Hepatocyte (in vitro differentiated cells): ENCODE measurements at regions not wholly inside any gene's neighbourhood (a gene's known extent, or its start where the extent isn't known, plus 50 kb on each side); places are given as distances from the start of the nearest gene placed in this dataset.

Experiments used
- DNase-seq: peaks from one replicate; pipeline ENCODE4 v3.0.0-alpha.2; 2016; ENCODE audit warnings: low spot score
- H2AFZ ChIP-seq: fragments of 200-600 bp; sonication (generic); 2 replicates; pipeline ENCODE4 v1.6.0; 2016; ENCODE audit warnings: antibody characterized with exemption, mild to moderate bottlenecking
- H3K27ac ChIP-seq: fragments of 200-600 bp; sonication (generic); 2 replicates; pipeline ENCODE4 v1.5.1; 2016; ENCODE audit warnings: mild to moderate bottlenecking
- H3K27me3 ChIP-seq: fragments of 200-600 bp; sonication (generic); 2 replicates; pipeline ENCODE4 v1.6.1; 2016
- H3K36me3 ChIP-seq: fragments of 200-600 bp; sonication (generic); replicated peaks from 2 replicates; pipeline ENCODE4 v1.5.1; 2016; ENCODE audit warnings: low read depth; ENCODE audit not compliant: insufficient read depth
- H3K4me1 ChIP-seq: fragments of 200-600 bp; sonication (generic); 2 replicates; pipeline ENCODE4 v1.5.1; 2016; ENCODE audit warnings: mild to moderate bottlenecking, moderate library complexity; ENCODE audit not compliant: insufficient read depth
- H3K4me2 ChIP-seq: fragments of 200-600 bp; sonication (generic); 2 replicates; pipeline ENCODE4 v1.6.0; 2016
- H3K4me3 ChIP-seq: fragments of 200-600 bp; sonication (generic); 2 replicates; pipeline ENCODE4 v1.5.1; 2016; ENCODE audit warnings: mild to moderate bottlenecking
- H3K79me2 ChIP-seq: fragments of 200-600 bp; sonication (generic); 2 replicates; pipeline ENCODE4 v1.6.0; 2017; ENCODE audit warnings: mild to moderate bottlenecking
- H3K9me2 ChIP-seq: fragments of 200-600 bp; sonication (generic); replicated peaks from 2 replicates; pipeline ENCODE4 v1.6.0; 2017; ENCODE audit warnings: mild to moderate bottlenecking; ENCODE audit not compliant: insufficient read depth
- H3K9me3 ChIP-seq: fragments of 200-600 bp; sonication (generic); 2 replicates; pipeline ENCODE4 v1.5.1; 2016; ENCODE audit warnings: low read depth, mild to moderate bottlenecking
- H4K20me1 ChIP-seq: fragments of 200-600 bp; sonication (generic); 2 replicates; pipeline ENCODE4 v1.6.0; 2016; ENCODE audit warnings: mild to moderate bottlenecking; ENCODE audit not compliant: insufficient read depth, poor library complexity, severe bottlenecking
- CTCF ChIP-seq: fragments of 200-600 bp; sonication (generic); IDR thresholded peaks from 2 replicates; pipeline ENCODE4 v1.5.1; 2016; ENCODE audit warnings: antibody characterized with exemption, mild to moderate bottlenecking; ENCODE audit not compliant: poor library complexity
- EZH2 ChIP-seq: fragments of 200-600 bp; sonication (generic); IDR thresholded peaks from 2 replicates; pipeline ENCODE4 v1.6.1; 2016; ENCODE audit warnings: antibody characterized with exemption, mild to moderate bottlenecking, borderline replicate concordance
- EZH2phosphoT487 ChIP-seq: fragments of 200-600 bp; sonication (generic); IDR thresholded peaks from one replicate; pipeline ENCODE4 v1.6.1; 2018; ENCODE audit warnings: antibody characterized with exemption, mild to moderate bottlenecking, low read depth, moderate library complexity; ENCODE audit not compliant: unreplicated experiment, severe bottlenecking
- WGBS: methylation state at CpG from one replicate; pipeline ENCODE4 v1.1.6; 2016; ENCODE audit warnings: low lambda C conversion rate; ENCODE audit errors: missing lambda C conversion rate; 5-methylcytosine and 5-hydroxymethylcytosine counted together

- Histone ChIP-seq H3K4me1 (peaks cover 30% of the 10 kb centered on the region), H3K36me3 (no peaks in the 10 kb centered on the region), H2AFZ (no peak overlapping the region), H3K9me3 (no peaks in the 10 kb centered on the region), H3K9me2 (no peaks in the 10 kb centered on the region), H4K20me1 (no peaks in the 10 kb centered on the region), H3K27ac (no peak overlapping the region), H3K4me3 (no peak overlapping the region), H3K4me2 (no peak overlapping the region), H3K79me2 (no peaks in the 10 kb centered on the region), H3K27me3 (no peaks in the 10 kb centered on the region)
- no peak for TF ChIP-seq EZH2phosphoT487
- no peak for DNase-seq
- WGBS, result 100% methylated on average over 3 of the region's 3 CpGs
Observed at GRCh38 chr10:78264361-78264760, 230.7 kb downstream of the RPS24 start.

DNA sequence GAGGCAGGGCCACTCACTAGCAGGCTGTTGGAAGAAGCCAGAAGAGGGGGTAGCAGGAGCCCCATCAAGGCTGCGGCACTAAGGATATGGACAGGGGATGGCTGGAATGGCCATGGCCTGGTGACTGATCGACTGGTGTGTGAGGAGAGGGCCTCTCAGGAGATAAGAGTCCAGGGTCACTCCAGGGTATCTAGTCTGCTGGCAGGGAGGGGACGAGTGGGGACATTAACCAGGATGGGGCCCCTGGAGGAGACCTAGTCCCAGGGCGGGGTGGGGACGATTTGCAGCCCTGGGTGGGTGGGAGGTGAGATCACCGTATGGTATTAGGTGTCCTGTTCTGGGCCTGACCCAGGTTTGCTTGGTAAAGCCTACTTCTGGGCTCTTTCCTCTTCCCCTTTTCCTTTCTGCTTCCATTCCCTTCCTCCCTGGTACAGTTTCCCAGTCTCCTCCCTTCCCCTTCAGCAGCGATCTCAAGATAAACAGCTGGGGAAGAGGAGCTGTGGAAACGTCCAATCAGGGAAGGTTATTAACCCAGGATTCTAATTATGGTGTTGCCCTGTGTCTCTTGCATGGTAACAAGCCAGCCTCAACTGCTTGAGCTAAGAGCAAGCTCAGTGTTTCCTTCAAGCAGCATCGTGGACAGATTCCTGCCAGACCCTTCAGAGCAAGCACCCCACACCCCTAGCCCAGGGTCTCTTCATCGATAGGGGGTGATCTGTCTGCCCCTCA is 233.2 kb downstream of the RPS24 start:
- no peaks in the 10 kb centered on the region for H3K79me2 ChIP-seq
- H3K9me3 ChIP-seq, result no peaks in the 10 kb centered on the region
- H3K27ac ChIP-seq, result no peak overlapping the region
- no peaks in the 10 kb centered on the region for H3K27me3 ChIP-seq
- peaks cover 12% of the 10 kb centered on the region for H3K4me1 ChIP-seq
- 48% methylated on average over 7 of the region's 10 CpGs for WGBS
- no peaks in the 10 kb centered on the region for H4K20me1 ChIP-seq
- no peaks in the 10 kb centered on the region for H3K9me2 ChIP-seq
- H2AFZ ChIP-seq, result no peak overlapping the region
- no peak for DNase-seq
- H3K4me2 ChIP-seq, result no peak overlapping the region
- H3K36me3 ChIP-seq, result no peaks in the 10 kb centered on the region
- no peak for TF ChIP-seq EZH2phosphoT487
- no peak for TF ChIP-seq EZH2
- no peak for TF ChIP-seq CTCF
- no peak overlapping the region for H3K4me3 ChIP-seq

- no peaks in the 10 kb centered on the region for H3K9me3 ChIP-seq
- H3K4me1 ChIP-seq, result peaks cover 12% of the 10 kb centered on the region
- peak; percentile 30 for DNase-seq
- no peak for TF ChIP-seq CTCF
- no peak for TF ChIP-seq EZH2
- no peak for TF ChIP-seq EZH2phosphoT487
- H3K27me3 ChIP-seq, result no peaks in the 10 kb centered on the region
- H3K27ac ChIP-seq, result no peak overlapping the region
- H3K4me3 ChIP-seq, result no peak overlapping the region
- 64% methylated on average over 3 of the region's 3 CpGs for WGBS
- no peak overlapping the region for H3K4me2 ChIP-seq
- no peak overlapping the region for H2AFZ ChIP-seq
- no peaks in the 10 kb centered on the region for H3K36me3 ChIP-seq
- no peaks in the 10 kb centered on the region for H3K79me2 ChIP-seq
- no peaks in the 10 kb centered on the region for H4K20me1 ChIP-seq
- no peaks in the 10 kb centered on the region for H3K9me2 ChIP-seq
Observed at GRCh38 chr10:78267598-78267997, 233.9 kb downstream of the RPS24 start.

DNA sequence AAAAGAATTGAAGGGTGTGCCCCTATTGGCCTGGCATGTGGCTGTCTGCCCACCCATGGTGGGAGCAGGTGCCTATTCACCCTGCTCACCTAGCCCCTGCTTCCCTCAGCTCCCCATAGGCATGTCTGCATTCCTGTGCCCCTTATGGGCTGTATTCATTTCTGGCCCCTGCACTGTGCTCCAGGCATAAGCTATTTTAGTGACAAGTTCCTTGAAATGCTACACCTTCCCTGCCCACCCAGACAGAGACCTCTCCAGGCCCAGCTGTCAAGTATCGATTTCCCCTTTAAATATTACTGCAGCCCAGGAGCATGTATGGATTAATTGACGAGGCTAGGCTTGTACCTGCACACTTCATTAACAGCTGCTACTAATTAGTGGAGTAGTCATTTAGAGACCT is 235.4 kb downstream of the RPS24 start:
- Histone ChIP-seq H3K4me2 (no peak overlapping the region), H3K27me3 (no peaks in the 10 kb centered on the region), H4K20me1 (no peaks in the 10 kb centered on the region), H3K9me2 (no peaks in the 10 kb centered on the region), H3K27ac (no peak overlapping the region), H3K9me3 (no peaks in the 10 kb centered on the region), H3K36me3 (no peaks in the 10 kb centered on the region), H3K79me2 (no peaks in the 10 kb centered on the region), H2AFZ (no peak overlapping the region), H3K4me3 (no peak overlapping the region), H3K4me1 (peaks cover 12% of the 10 kb centered on the region)
- 71% methylated on average over 2 of the region's 2 CpGs for WGBS
- TF ChIP-seq EZH2, result no peak
- TF ChIP-seq CTCF, result no peak
- no peak for TF ChIP-seq EZH2phosphoT487
- DNase-seq, result no peak
